Endodermal cell (in vitro differentiated cells): ENCODE measurements at regions not wholly inside any gene's neighbourhood (a gene's known extent, or its start where the extent isn't known, plus 50 kb on each side); places are given as distances from the start of the nearest gene placed in this dataset.

Experiments
- DNase-seq: peaks from one replicate; pipeline ENCODE4 v3.0.0-alpha.2; 2017
- H3K27ac ChIP-seq: 2 replicates; pipeline ENCODE4 v1.5.1; 2013; ENCODE audit warnings: mild to moderate bottlenecking, low read depth, low read length, moderate library complexity
- H3K27me3 ChIP-seq: 2 replicates; pipeline ENCODE4 v1.6.1; 2013; ENCODE audit warnings: mild to moderate bottlenecking, low read length, moderate library complexity; ENCODE audit not compliant: insufficient read depth, control insufficient read depth, poor library complexity, severe bottlenecking
- H3K36me3 ChIP-seq: 2 replicates; pipeline ENCODE4 v1.7.0; 2013; ENCODE audit warnings: mild to moderate bottlenecking, low read length, moderate library complexity; ENCODE audit not compliant: control insufficient read depth, insufficient read depth
- H3K4me1 ChIP-seq: one replicate; pipeline ENCODE4 v1.7.0; 2013; ENCODE audit warnings: low read length; ENCODE audit not compliant: control insufficient read depth, insufficient read depth
- H3K4me3 ChIP-seq: 2 replicates; pipeline ENCODE4 v1.5.1; 2013; ENCODE audit warnings: mild to moderate bottlenecking, low read length, moderate library complexity
- H3K9ac ChIP-seq: 2 replicates; pipeline ENCODE4 v1.6.1; 2013; ENCODE audit warnings: mild to moderate bottlenecking, low read length, moderate library complexity; ENCODE audit not compliant: poor library complexity, severe bottlenecking; ENCODE audit errors: extremely low read depth
- H3K9me3 ChIP-seq: 2 replicates; pipeline ENCODE4 v1.6.1; 2013; ENCODE audit warnings: mild to moderate bottlenecking, low read length, moderate library complexity; ENCODE audit not compliant: control insufficient read depth
- H3K27ac Mint-ChIP-seq: 2 replicates; pipeline ENCODE4 v1.8.0; 2020; ENCODE audit warnings: mixed read lengths
- H3K27me3 Mint-ChIP-seq: 2 replicates; pipeline ENCODE4 v1.8.0; 2021; ENCODE audit warnings: mild to moderate bottlenecking, mixed read lengths; ENCODE audit not compliant: insufficient read depth
- H3K36me3 Mint-ChIP-seq: 2 replicates; pipeline ENCODE4 v1.8.0; 2020; ENCODE audit warnings: low read depth, mixed read lengths
- H3K4me1 Mint-ChIP-seq: 2 replicates; pipeline ENCODE4 v1.8.0; 2020; ENCODE audit warnings: mixed read lengths
- H3K4me3 Mint-ChIP-seq: 2 replicates; pipeline ENCODE4 v1.8.0; 2020; ENCODE audit warnings: mild to moderate bottlenecking, moderate library complexity, mixed read lengths
- H3K9me3 Mint-ChIP-seq: 2 replicates; pipeline ENCODE4 v1.8.0; 2020; ENCODE audit warnings: mild to moderate bottlenecking, mixed read lengths
- WGBS, 2 experiments: methylation state at CpG; one replicate each; pipeline versions ENCODE4 v1.1.5 to v1.1.7; 2013; ENCODE audit warnings: missing lambda C conversion rate in 2 of 2, mixed read lengths in 1 of 2; ENCODE audit not compliant: insufficient coverage in 1 of 2, insufficient read length in 1 of 2; 5-methylcytosine and 5-hydroxymethylcytosine counted together
- TF ChIP-seq, protein P1 (sequence below): fragments of 200-600 bp; sonication (generic); conservative IDR thresholded peaks from 2 replicates; pipeline ENCODE4 v1.5.0; 2021; ENCODE audit warnings: antibody characterized with exemption, mild to moderate bottlenecking

DNA sequence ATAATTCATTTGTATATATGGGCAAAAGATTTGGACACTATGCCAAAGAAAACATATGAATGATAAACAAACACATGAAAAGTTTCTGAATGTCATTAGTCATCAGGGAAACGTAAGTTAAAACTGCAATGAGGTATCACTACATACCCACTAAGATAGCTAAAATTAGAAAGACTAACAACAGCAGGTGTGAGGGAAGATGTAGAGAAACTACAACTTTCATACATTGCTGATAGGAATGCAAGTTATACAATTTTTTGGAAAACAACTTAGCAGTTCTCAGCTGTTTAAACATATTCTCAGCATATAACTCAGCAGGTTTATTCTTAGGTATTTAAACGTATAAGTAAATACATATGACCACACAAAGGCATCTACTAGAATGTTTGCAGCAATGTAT is 563.5 kb upstream of the KLHL29 start:
- H3K27ac ChIP-seq, result no peak overlapping the region
- no peaks in the 10 kb centered on the region for H3K27me3 Mint-ChIP-seq
- H3K4me3 ChIP-seq, result no peak overlapping the region
- TF ChIP-seq, protein P1, sequence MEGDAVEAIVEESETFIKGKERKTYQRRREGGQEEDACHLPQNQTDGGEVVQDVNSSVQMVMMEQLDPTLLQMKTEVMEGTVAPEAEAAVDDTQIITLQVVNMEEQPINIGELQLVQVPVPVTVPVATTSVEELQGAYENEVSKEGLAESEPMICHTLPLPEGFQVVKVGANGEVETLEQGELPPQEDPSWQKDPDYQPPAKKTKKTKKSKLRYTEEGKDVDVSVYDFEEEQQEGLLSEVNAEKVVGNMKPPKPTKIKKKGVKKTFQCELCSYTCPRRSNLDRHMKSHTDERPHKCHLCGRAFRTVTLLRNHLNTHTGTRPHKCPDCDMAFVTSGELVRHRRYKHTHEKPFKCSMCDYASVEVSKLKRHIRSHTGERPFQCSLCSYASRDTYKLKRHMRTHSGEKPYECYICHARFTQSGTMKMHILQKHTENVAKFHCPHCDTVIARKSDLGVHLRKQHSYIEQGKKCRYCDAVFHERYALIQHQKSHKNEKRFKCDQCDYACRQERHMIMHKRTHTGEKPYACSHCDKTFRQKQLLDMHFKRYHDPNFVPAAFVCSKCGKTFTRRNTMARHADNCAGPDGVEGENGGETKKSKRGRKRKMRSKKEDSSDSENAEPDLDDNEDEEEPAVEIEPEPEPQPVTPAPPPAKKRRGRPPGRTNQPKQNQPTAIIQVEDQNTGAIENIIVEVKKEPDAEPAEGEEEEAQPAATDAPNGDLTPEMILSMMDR, result no peak
- no peaks in the 10 kb centered on the region for H3K36me3 Mint-ChIP-seq
- H3K36me3 ChIP-seq, result no peaks in the 10 kb centered on the region
- 83% methylated on average over 1 of the region's 2 CpGs; no CpG with 5 or more reads in 1 of the 2 experiments for WGBS, 2 experiments
- H3K9me3 Mint-ChIP-seq, result no peaks in the 10 kb centered on the region
- no peaks in the 10 kb centered on the region for H3K9me3 ChIP-seq
- H3K27me3 ChIP-seq, result no peaks in the 10 kb centered on the region
- no peak overlapping the region for H3K27ac Mint-ChIP-seq
- H3K4me1 Mint-ChIP-seq, result peaks cover under 1% of the 10 kb centered on the region
- H3K9ac ChIP-seq, result no peak overlapping the region
- no peak overlapping the region for H3K4me3 Mint-ChIP-seq
- H3K4me1 ChIP-seq, result no peaks in the 10 kb centered on the region
- DNase-seq, result no peak

DNA sequence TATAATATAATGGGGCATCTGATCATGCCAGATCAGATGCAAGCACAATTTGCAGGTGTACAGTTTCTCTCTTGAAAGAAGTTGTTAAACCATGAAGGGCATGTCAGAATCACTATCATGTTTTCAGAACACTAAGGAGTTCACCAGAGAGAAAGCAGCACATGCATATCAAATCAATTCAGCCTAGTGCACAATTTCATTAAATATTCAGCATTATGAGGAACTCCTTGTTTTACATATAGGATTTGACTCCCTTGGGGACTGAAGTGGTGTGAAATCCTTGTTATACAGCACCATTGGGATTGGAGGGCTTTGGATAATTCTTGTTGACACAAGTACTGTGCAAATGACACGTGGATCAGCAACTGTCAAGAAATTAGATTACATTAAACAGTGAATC is 562.1 kb upstream of the KLHL29 start:
- WGBS, 2 experiments, result 91% methylated on average over 1 of the region's 1 CpG; no CpG with 5 or more reads in 1 of the 2 experiments
- H3K4me3 Mint-ChIP-seq, result no peak overlapping the region
- H3K9me3 ChIP-seq, result no peaks in the 10 kb centered on the region
- H3K27me3 ChIP-seq, result no peaks in the 10 kb centered on the region
- H3K4me1 ChIP-seq, result no peaks in the 10 kb centered on the region
- H3K36me3 Mint-ChIP-seq, result no peaks in the 10 kb centered on the region
- H3K27ac Mint-ChIP-seq, result no peak overlapping the region
- no peak overlapping the region for H3K9ac ChIP-seq
- TF ChIP-seq, protein P1, result no peak
- peaks cover 6% of the 10 kb centered on the region for H3K4me1 Mint-ChIP-seq
- H3K4me3 ChIP-seq, result no peak overlapping the region
- no peak for DNase-seq
- no peak overlapping the region for H3K27ac ChIP-seq
- H3K27me3 Mint-ChIP-seq, result no peaks in the 10 kb centered on the region
- H3K9me3 Mint-ChIP-seq, result no peaks in the 10 kb centered on the region
- no peaks in the 10 kb centered on the region for H3K36me3 ChIP-seq

DNA sequence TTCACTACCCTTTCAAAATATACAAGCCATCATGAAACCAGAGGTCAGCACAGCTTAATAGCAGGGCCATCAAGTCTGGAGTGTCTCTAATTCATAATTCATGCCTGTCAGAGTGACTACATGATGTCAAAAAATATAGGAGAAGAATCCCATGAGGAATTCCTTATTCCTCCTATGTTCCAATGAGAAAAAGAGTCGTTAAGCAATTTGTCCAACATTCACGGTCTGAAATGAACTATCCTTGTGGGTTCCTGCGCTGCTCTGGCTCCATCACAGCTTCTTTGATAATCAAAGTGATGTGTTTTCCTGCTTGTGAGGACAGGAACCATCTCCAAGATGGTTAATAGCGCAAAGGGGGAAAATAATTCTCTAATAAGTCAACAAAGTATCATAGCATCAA is 560.4 kb upstream of the KLHL29 start:
- H3K4me1 Mint-ChIP-seq, result peaks cover 12% of the 10 kb centered on the region
- H3K27ac Mint-ChIP-seq, result no peak overlapping the region
- no peak overlapping the region for H3K4me3 Mint-ChIP-seq
- no peak overlapping the region for H3K9ac ChIP-seq
- no peaks in the 10 kb centered on the region for H3K4me1 ChIP-seq
- no peak overlapping the region for H3K27ac ChIP-seq
- TF ChIP-seq, protein P1, result no peak
- H3K27me3 ChIP-seq, result no peaks in the 10 kb centered on the region
- no peak for DNase-seq
- H3K36me3 Mint-ChIP-seq, result no peaks in the 10 kb centered on the region
- H3K36me3 ChIP-seq, result no peaks in the 10 kb centered on the region
- peaks cover 3% of the 10 kb centered on the region for H3K27me3 Mint-ChIP-seq
- no peak overlapping the region for H3K4me3 ChIP-seq
- no peaks in the 10 kb centered on the region for H3K9me3 Mint-ChIP-seq
- no peaks in the 10 kb centered on the region for H3K9me3 ChIP-seq
- 86 to 92% methylated on average over 3 to 4 of the region's 4 CpGs for WGBS, 2 experiments
